ENCODE measurements at regions not wholly inside any gene's neighbourhood (a gene's known extent, or its start where the extent isn't known, plus 50 kb on each side); places are given as distances from the start of the nearest gene placed in this dataset.

DNA sequence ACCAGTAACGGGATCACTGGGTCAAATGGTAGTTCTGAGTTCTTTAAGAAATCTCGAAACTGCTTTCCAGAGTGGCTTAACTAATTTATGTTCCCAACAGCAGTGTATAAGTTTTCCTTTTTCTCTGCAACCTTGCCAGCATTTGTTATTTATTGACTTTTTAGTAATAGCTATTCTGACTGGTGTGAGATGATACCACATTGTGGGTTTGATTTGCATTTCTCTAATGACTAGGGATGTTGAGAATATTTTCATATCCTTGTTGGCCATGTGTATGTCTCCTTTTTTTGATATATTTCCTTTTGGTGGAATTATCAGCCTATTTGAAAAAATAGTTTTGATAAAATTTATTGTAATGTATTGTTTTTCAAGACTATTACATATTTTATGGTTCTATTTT, 701.2 kb upstream of the FBXO33 start (continued):
- TF ChIP-seq BCLAF1 (IDR thresholded peaks at IDR 0.05), result no peak

DNA sequence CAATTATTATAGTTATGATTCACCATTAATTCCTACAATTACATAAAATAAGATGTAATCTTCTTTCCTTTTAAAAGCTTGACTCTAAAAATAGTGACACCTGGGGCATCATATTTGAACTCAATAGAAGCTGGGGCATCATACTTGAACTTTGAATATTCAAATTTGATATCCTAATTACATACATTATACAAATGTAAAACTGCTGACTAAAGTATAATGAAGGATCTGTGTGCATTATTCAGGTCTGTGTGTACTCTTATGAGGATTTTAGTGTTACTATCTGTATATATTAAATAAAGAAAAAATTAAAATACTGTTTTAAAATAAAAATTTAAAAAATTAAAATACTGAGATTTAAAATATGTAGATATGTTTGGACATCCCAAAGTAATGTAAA, 696.9 kb upstream of the FBXO33 start:
- intact Hi-C loops (cut with micrococcal nuclease; ENCODE audit: unreplicated experiment) (no loop called here), in situ Hi-C loops (cut with HindIII; ENCODE audit: extremely low pct_ligation_motif_present, low pct_unique_long_range_greater_than_20kb) (no loop called here)
- CTCF ChIA-PET (ENCODE audit: low intra/inter-chr PET ratio, low total read pairs), result no interaction called here
- no peak for TF ChIP-seq YEATS4 (CRISPR knock-in tag; IDR thresholded peaks at IDR 0.05; ENCODE audit: borderline replicate concordance)
- peak; percentile 89 for TF ChIP-seq MAFF (IDR thresholded peaks at IDR 0.05; ENCODE audit: low read depth, low read length)
- peak; percentile 92 to 96 for TF ChIP-seq MAFK (conservative IDR thresholded peaks at IDR 0.05 in 1 of 2, IDR thresholded peaks at IDR 0.05 in 1 of 2; ENCODE audit: low read length in 2 of 2)
- no peak for TF ChIP-seq HOXA7 (CRISPR knock-in tag; IDR thresholded peaks at IDR 0.05)
- Histone ChIP-seq H3K9ac (ENCODE audit: insufficient read depth, low read depth, low read length) (no peak overlapping the region), H3K27me3 (ENCODE audit: control insufficient read depth in 1 of 2, insufficient read depth in 2 of 2, low read length in 2 of 2) (no peaks in the 10 kb centered on the region), H3K4me1 (ENCODE audit: insufficient read depth, low read length) (no peaks in the 10 kb centered on the region), H4K20me1 (ENCODE audit: insufficient read depth, low read length) (no peaks in the 10 kb centered on the region), H3K27ac (ENCODE audit: extremely low read length, insufficient read depth, low read length) (no peak overlapping the region), H3K36me3 (replicated peaks in 1 of 2; ENCODE audit: control insufficient read depth in 1 of 2, insufficient read depth in 2 of 2, low read length in 2 of 2) (no peaks in the 10 kb centered on the region), H3K4me2 (ENCODE audit: low read depth, low read length) (no peak overlapping the region), H2AFZ (ENCODE audit: low read length) (no peak overlapping the region), H3K9me3 (ENCODE audit: low read length) (peaks cover 59% of the 10 kb centered on the region), H3K4me3 (replicated peaks in 1 of 3; ENCODE audit: insufficient read depth in 1 of 3, low read depth in 2 of 3, low read length in 3 of 3) (no peak overlapping the region), H3K79me2 (ENCODE audit: insufficient read depth, low read length) (no peaks in the 10 kb centered on the region)
- POLR2A ChIA-PET, result no interaction called here
- ATAC-seq (no peak), DNase-seq (ENCODE audit: low spot score) (no peak), FAIRE-seq (no peak)
- BruUV-seq (replicated peaks), result no TSS peak

DNA sequence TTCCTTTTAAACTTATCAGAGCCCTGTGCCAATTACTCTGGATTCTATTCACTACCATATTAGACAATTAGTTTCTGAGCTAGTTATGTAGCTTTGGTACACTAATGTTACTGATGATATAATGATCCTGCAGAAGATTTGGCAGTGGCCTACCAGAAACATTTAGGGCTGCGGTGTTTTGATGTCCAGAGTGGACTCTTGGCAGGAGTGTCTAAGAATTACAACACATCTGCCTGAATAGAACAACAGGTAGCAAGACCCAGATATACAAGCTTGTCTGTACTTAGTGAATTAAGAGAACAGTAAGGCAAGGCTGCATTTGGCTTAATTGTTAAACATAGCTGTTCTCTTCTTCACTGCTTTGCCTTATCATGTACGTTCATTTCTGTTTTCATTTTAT, 691.6 kb upstream of the FBXO33 start:
- H3K4me1 ChIP-seq (ENCODE audit: insufficient read depth, low read length), result no peaks in the 10 kb centered on the region
- CTCF ChIA-PET (ENCODE audit: low intra/inter-chr PET ratio, low total read pairs), result no interaction called here
- no peaks in the 10 kb centered on the region for H3K79me2 ChIP-seq (ENCODE audit: insufficient read depth, low read length)
- no peak overlapping the region for H2AFZ ChIP-seq (ENCODE audit: low read length)
- no peak overlapping the region for H3K27ac ChIP-seq (ENCODE audit: extremely low read length, insufficient read depth, low read length)
- H3K9ac ChIP-seq (ENCODE audit: insufficient read depth, low read depth, low read length), result no peak overlapping the region
- no peaks in the 10 kb centered on the region for H3K36me3 ChIP-seq (replicated peaks in 1 of 2; ENCODE audit: control insufficient read depth in 1 of 2, insufficient read depth in 2 of 2, low read length in 2 of 2)
- no peaks in the 10 kb centered on the region for H3K27me3 ChIP-seq (ENCODE audit: control insufficient read depth in 1 of 2, insufficient read depth in 2 of 2, low read length in 2 of 2)
- DNase-seq (ENCODE audit: low spot score) (no peak), FAIRE-seq (no peak), ATAC-seq (no peak)
- H3K9me3 ChIP-seq (ENCODE audit: low read length), result peaks cover 27% of the 10 kb centered on the region
- no peak overlapping the region for H3K4me2 ChIP-seq (ENCODE audit: low read depth, low read length)
- H3K4me3 ChIP-seq (replicated peaks in 1 of 3; ENCODE audit: insufficient read depth in 1 of 3, low read depth in 2 of 3, low read length in 3 of 3), result no peak overlapping the region
- no TSS peak for BruUV-seq (replicated peaks)
- H4K20me1 ChIP-seq (ENCODE audit: insufficient read depth, low read length), result no peaks in the 10 kb centered on the region
- POLR2A ChIA-PET, result no interaction called here
- TF ChIP-seq EED (CRISPR knock-in tag; IDR thresholded peaks at IDR 0.05) (no peak), POLR2AphosphoS5 (IDR thresholded peaks at IDR 0.05; ENCODE audit: low read depth, low read length) (no peak), PRDM4 (CRISPR knock-in tag; IDR thresholded peaks at IDR 0.05; ENCODE audit: borderline replicate concordance) (no peak)
- intact Hi-C loops (cut with micrococcal nuclease; ENCODE audit: unreplicated experiment) (no loop called here), in situ Hi-C loops (cut with HindIII; ENCODE audit: extremely low pct_ligation_motif_present, low pct_unique_long_range_greater_than_20kb) (no loop called here)
- 17% methylated on average over 2 of the region's 2 CpGs for WGBS (ENCODE audit: low lambda C conversion rate)

Data from HepG2 (cell line).